ENCODE measurements at regions not wholly inside any gene's neighbourhood (a gene's known extent, or its start where the extent isn't known, plus 50 kb on each side); places are given as distances from the start of the nearest gene placed in this dataset.
"Not testable (repeated sequence)": the region's sequence is repeated elsewhere in the genome, so short reads cannot be mapped to it uniquely, and the experiment has no call there.

- DNase-seq (ENCODE audit: low spot score), result no peak
- in situ Hi-C loops (cut with HindIII; ENCODE audit: low sequenced_read_pairs), result no loop called here
These were observed 191.2 kb upstream of the KRR1 start for GRCh38 chr12:75702477-75703093.

- no peak for DNase-seq (ENCODE audit: low spot score)
- in situ Hi-C loops (cut with HindIII; ENCODE audit: low sequenced_read_pairs), result no loop called here
These were observed 190.4 kb upstream of the KRR1 start for GRCh38 chr12:75701859-75702258.

- DNase-seq (ENCODE audit: low spot score), result no peak
These were observed 188.5 kb upstream of the KRR1 start for GRCh38 chr12:75699728-75700496.

GRCh38 chr12:75699251-75699650 lies 187.8 kb upstream of the KRR1 start:
- DNase-seq (ENCODE audit: low spot score), result no peak
- in situ Hi-C loops (cut with HindIII; ENCODE audit: low sequenced_read_pairs), result no loop called here

More at GRCh38 chr12:75699728-75700496, 188.5 kb upstream of the KRR1 start:
- in situ Hi-C loops (cut with HindIII; ENCODE audit: low sequenced_read_pairs), result no loop called here

- no peak for DNase-seq (ENCODE audit: low spot score)
- in situ Hi-C loops (cut with HindIII; ENCODE audit: low sequenced_read_pairs), result no loop called here
These were observed 186.6 kb upstream of the KRR1 start for GRCh38 chr12:75698052-75698451.

GRCh38 chr12:75695926-75696325 lies 184.5 kb upstream of the KRR1 start:
- in situ Hi-C loops (cut with HindIII; ENCODE audit: low sequenced_read_pairs), result no loop called here
- no peak for DNase-seq (ENCODE audit: low spot score)

- no peak for DNase-seq (ENCODE audit: low spot score)
- in situ Hi-C loops (cut with HindIII; ENCODE audit: low sequenced_read_pairs), result no loop called here
These were observed 183.3 kb upstream of the KRR1 start for GRCh38 chr12:75694534-75695268.

GRCh38 chr12:75692876-75693275 lies 181.5 kb upstream of the KRR1 start:
- no peak for DNase-seq (ENCODE audit: low spot score)
- in situ Hi-C loops (cut with HindIII; ENCODE audit: low sequenced_read_pairs), result no loop called here

GRCh38 chr12:75690296-75690955 lies 179.0 kb upstream of the KRR1 start:
- no peak for DNase-seq (ENCODE audit: low spot score)
- in situ Hi-C loops (cut with HindIII; ENCODE audit: low sequenced_read_pairs), result no loop called here

- in situ Hi-C loops (cut with HindIII; ENCODE audit: low sequenced_read_pairs); DNase-seq (ENCODE audit: low spot score): not testable (repeated sequence)
These were observed 174.8 kb upstream of the KRR1 start for GRCh38 chr12:75686233-75686632.

GRCh38 chr12:75685617-75686225 lies 174.3 kb upstream of the KRR1 start:
- in situ Hi-C loops (cut with HindIII; ENCODE audit: low sequenced_read_pairs), result no loop called here
- no peak for DNase-seq (ENCODE audit: low spot score)

GRCh38 chr12:75684678-75685616 lies 173.5 kb upstream of the KRR1 start:
- no peak for DNase-seq (ENCODE audit: low spot score)
- in situ Hi-C loops (cut with HindIII; ENCODE audit: low sequenced_read_pairs), result no loop called here

GRCh38 chr12:75683995-75684586 lies 172.7 kb upstream of the KRR1 start:
- in situ Hi-C loops (cut with HindIII; ENCODE audit: low sequenced_read_pairs); DNase-seq (ENCODE audit: low spot score): not testable (repeated sequence)

GRCh38 chr12:75683220-75683619 lies 171.8 kb upstream of the KRR1 start:
- DNase-seq (ENCODE audit: low spot score), result no peak

GRCh38 chr12:75677522-75677921 lies 166.1 kb upstream of the KRR1 start:
- in situ Hi-C loops (cut with HindIII; ENCODE audit: low sequenced_read_pairs), result no loop called here
- DNase-seq (ENCODE audit: low spot score), result no peak

More at GRCh38 chr12:75683220-75683619, 171.8 kb upstream of the KRR1 start:
- in situ Hi-C loops (cut with HindIII; ENCODE audit: low sequenced_read_pairs), result no loop called here

- in situ Hi-C loops (cut with HindIII; ENCODE audit: low sequenced_read_pairs), result no loop called here
- DNase-seq (ENCODE audit: low spot score), result no peak
These were observed 163.0 kb upstream of the KRR1 start for GRCh38 chr12:75674393-75674792.

GRCh38 chr12:75672200-75672599 lies 160.8 kb upstream of the KRR1 start:
- DNase-seq (ENCODE audit: low spot score), result no peak
- in situ Hi-C loops (cut with HindIII; ENCODE audit: low sequenced_read_pairs), result no loop called here

- in situ Hi-C loops (cut with HindIII; ENCODE audit: low sequenced_read_pairs), result no loop called here
- DNase-seq (ENCODE audit: low spot score), result no peak
These were observed 158.8 kb upstream of the KRR1 start for GRCh38 chr12:75670216-75670615.
